ENCODE measurements at regions not wholly inside any gene's neighbourhood (a gene's known extent, or its start where the extent isn't known, plus 50 kb on each side); places are given as distances from the start of the nearest gene placed in this dataset.

DNA sequence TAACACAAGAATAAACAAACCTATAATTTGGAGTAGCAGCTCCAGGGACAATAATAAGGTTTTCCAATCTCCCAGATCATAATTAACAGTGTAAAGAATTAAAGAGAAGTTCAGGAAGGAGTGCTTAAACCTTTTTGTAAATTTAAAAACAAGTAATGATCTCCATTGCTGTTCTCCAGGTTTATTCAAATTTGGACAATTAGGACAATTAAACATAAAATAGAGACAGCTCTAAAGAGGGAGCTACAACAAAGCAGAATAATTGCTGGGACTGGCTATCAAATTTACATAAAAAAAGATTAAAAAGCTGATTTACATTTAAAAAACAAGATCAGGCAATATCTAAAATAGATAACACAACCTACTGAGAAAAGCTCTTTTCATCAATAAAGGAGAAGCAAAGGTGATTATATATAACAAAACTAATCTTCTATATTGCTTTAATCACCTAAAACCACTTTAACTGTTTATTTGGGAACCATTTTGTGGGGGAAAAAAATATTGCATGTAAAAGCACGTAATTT is 80.1 kb upstream of the CREB1 start:
- no peak for DNase-seq

DNA sequence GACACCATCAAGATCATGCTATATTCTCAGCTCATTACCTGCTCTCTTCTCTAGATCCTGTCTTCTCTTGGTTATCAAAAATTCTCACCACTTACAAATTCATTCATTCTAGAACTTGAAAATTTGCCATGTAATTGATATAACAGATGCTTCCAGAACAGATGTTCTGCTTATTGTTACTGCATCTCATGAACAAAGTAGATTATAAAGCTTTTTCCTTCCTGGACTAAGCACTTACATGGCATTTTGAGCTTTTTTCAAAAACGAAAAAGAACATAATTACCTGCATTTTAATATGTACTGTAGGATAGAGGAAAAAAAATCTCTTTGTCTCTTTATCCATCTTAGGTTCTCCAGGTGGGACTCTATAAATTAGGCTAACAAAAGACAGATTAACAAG is 79.6 kb upstream of the CREB1 start:
- DNase-seq: no peak

- no peak for DNase-seq
These were observed 71.2 kb upstream of the CREB1 start for GRCh38 chr2:207458582-207458981.

GRCh38 chr2:207459990-207460757 is 69.6 kb upstream of the CREB1 start:
- no peak for DNase-seq

GRCh38 chr2:207463433-207463832 is 66.3 kb upstream of the CREB1 start:
- no peak for DNase-seq

DNA sequence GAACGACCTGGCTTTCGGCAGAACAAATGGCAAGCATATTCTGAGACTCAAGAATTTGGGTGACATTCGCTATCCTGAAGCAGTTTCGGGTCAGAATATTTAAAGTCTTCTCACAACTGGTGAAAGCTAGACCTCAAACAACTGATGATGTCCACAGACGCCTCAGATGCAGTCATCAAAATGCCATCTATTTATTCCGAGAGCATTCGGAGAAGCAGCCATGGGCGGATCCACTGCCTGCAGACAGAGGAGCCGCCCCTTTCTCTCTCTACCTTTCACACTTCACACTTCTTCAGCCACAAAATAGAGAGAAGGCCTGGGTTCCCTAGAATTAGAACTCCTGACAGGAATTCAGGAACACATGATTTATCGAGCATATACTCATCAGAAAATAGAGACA is 65.8 kb upstream of the CREB1 start:
- no peak for DNase-seq

GRCh38 chr2:207465894-207466293 is 63.9 kb upstream of the CREB1 start:
- no peak for DNase-seq

DNA sequence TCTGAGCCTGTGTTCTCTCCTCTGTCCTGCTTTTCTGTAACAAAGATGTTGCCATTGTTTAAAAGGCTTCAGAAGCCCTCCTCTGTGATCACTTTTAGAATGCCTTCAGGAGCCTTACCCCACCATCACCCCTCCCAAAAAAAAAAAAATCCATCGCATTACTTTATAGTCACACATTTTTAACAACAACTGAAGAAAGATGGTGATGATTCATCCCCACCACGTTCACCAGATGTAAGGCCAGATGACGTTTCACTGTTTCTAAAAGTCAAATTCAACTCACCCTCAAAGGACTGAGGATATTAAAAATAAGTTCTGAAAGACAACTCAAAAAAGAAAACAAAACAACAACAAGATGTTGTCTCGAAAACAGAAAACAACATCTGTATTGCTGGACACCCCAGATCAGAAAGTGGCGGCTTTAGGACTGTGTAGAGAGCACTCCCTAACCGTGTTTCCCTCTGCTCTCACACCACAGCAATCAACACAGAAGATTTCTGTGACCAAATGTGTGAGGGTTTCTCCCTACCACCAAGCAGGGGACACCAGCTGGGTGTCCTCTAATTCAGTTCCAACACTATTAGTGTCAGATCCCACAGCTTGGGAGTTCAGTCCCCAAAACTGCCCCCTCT is 61.9 kb upstream of the CREB1 start:
- DNase-seq: no peak

DNA sequence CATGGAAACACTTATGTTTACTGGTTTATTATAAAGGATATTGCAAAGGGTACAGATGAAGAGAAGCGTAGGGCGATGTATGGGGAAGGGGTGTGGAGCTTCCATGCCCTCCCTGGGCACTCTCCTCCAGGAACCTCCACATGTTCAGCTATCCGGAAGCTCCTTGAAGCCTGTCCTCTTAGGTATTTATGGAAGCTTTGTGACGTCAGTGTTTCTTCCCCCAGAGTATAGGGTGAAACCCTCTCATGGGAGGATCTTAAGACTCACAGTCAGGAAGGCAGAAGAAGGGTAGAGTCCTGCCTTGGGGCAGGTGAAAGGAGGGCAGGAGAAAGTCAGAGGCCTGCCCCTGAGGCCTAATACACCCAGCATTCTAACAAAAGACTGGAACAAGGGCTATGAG is 61.3 kb upstream of the CREB1 start:
- no peak for DNase-seq

GRCh38 chr2:207469451-207469850 is 60.3 kb upstream of the CREB1 start:
- no peak for DNase-seq

GRCh38 chr2:207469943-207470729 is 59.6 kb upstream of the CREB1 start:
- DNase-seq: no peak

DNA sequence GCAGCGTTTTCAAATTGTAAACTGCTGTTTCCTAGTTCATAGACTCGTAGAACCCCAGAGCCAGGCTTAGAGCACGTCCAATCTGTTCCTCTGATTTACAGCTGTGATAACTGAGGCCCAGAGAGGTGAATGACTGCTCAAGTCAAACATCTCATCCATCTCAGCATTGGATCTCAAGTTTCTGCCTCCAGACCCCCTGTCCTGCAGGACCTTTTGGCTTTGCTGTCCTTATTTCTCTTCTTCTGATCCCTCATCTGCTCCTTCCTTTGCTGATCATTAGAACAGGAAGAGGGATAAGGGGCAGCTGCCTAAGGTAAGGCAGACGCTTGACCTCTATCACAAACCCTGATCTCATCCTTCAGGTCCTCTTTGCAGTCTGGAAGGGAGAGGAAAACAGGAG is 58.5 kb upstream of the CREB1 start:
- DNase-seq: no peak

DNA sequence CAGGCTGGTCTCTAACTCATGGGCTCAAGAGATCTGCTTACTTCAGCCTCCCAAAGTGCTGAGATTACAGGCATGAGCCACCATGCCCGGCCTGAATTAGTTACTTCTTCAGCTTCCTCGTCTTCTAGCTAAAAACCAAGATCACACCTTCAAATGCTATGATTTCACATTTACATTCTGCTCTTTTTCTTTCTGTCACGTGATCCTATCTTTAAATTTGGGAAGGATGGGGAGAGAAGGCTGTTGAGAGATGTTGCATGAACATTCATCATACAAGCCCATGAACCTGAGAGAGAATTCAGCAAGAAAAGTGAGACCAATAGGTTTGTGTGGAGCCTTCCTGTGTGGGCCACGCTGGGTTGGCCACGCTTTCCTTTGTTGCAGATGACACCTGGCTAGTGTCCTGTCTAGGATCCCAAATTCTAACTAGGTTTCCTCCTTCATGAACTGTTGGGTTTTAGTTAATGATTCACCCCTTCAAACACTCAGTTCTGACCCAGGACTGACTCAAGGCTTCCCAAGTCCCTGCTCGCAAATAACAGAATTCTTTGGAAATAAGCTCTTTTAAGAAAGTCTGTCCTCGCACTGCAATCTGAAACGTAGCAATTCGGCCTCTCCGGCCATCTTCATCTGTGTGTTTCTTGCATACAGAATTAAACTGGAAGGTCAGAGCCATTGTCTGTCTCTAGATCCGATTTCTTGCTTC is 57.3 kb upstream of the CREB1 start:
- no peak for DNase-seq

GRCh38 chr2:207473049-207473930 is 56.5 kb upstream of the CREB1 start:
- peak; percentile 85 for DNase-seq

DNA sequence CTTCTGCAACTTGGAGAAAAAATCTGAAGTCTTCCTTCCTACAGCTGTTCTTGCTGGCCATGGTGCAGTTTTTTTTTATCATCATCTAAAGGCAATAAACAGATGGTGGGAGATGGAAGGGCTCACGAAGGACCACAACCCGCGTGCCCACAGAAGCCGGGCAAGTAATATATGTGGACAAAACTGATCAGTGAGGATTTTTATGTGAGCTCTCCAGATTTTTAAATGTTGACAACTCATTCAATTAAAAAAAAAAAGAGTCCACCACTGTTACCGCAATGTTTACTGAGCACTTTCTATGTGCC is 55.9 kb upstream of the CREB1 start:
- no peak for DNase-seq

DNA sequence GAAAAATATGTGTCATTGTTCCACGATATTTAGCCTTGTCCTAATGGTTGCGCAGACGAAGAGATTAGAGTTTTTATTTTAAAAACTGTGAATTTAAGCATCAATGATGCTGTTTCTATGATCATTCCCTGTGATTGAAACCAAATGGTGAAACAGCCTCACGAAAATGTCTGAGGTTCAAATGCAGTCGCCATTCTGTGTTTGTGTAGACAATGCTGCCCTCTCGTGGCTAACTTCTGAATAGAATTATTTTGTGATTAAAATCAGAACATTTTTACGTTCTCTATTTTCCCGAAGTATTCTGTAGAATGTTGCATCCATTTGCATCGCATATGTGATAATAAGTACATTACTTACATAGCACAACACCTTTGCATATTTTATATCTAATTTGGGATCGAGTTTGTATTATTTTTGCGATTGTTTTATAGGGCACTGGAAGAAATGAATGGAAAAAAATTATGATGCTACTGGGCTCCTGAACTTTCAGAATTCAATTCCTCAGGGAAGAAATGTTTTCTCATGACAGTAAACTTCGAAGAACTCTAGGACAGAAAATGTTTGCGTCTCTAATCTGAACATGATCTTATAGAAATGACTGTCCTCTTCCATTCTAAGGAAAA is 54.8 kb upstream of the CREB1 start:
- DNase-seq: peak; percentile 58

GRCh38 chr2:207475546-207475945 is 54.2 kb upstream of the CREB1 start:
- DNase-seq: no peak

- no peak for DNase-seq
These were observed 51.9 kb upstream of the CREB1 start for GRCh38 chr2:207477896-207478295.

DNA sequence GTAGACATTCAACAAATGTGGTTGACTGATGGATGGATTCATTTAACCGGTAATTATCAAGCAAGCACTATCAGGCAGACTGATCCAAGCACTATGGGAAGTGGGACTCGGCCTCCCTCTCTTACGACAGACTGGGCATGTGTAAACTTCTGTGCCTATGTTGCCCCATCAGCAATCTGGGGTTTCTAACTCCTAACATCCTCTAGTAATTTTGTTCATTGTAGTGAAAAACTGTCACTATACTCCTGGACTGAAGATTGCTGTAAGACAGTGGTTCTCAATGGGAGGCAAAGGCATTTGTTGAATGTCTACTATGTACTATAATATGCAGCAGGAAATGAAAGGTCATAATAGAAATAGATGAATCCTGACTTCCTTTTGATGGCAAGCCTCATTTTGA is 51.2 kb upstream of the CREB1 start:
- no peak for DNase-seq

DNA sequence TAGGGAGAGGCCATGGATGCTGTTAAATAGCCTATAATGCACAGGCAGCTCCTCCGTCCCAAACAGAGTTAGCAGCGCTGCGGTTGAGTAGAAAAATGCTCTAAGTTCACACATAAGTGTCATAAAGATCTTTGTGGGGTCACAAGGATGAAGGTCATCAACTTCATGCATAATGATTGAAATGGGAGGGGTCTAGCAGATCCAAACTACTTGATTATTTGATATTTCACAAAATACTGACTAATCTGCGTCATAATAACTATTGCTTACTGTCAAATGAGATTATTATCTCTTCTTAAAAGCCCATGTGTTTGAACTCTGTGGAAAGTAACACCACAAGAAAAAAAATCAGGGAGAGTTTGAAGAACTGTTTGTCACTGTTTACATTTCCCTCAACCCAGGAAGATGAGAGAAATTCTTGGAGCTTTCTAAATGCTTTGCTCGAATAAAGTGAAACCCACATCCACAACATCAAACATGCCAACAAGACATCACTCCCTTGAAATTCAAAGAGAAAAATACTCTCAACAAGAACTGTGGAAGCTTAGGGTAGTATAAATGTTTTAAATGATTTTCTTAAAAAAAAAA is 50.5 kb upstream of the CREB1 start:
- no peak for DNase-seq

Data from renal pelvis (tissue), 1 donor.